ENCODE measurements at regions not wholly inside any gene's neighbourhood (a gene's known extent, or its start where the extent isn't known, plus 50 kb on each side); places are given as distances from the start of the nearest gene placed in this dataset.

DNA sequence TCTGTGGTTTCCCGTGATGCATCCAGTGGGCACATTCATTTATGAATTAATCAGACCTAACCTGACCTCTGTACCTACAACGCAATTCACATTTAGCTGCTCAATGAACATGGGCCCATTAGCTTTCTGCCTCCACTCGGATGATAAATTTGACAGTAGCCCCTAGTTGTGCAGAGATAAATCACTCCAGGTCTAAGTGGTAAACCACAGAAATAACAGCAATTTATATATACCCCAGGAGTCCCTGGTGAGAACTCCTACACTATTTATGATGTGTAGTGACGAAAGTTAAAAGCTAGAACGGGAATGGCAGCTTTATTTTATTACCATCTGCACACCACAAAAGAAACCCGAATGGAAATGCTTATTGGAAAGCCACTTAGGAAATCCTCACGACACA, 371.5 kb downstream of the HAPSTR1 start:
- TF ChIP-seq GATA3 (IDR thresholded peaks at IDR 0.05; ENCODE audit: low read depth, low read length) = no peak
- no peak for TF ChIP-seq GATA2 (IDR thresholded peaks at IDR 0.05; ENCODE audit: low read depth, low read length)

Measured in SH-SY5Y (cell line).